Karpas-422 (cell line): ENCODE measurements at regions not wholly inside any gene's neighbourhood (a gene's known extent, or its start where the extent isn't known, plus 50 kb on each side); places are given as distances from the start of the nearest gene placed in this dataset.

ENCODE experiments used
- DNase-seq: peaks from one replicate; pipeline ENCODE4 v3.0.0-alpha.2; 2015
- H2AFZ ChIP-seq: fragments of 200-600 bp; sonication (generic); 2 replicates; pipeline ENCODE4 v1.6.1; 2014; ENCODE audit warnings: antibody characterized with exemption, low read length, mixed read lengths
- H3K27ac ChIP-seq: fragments of 200-600 bp; sonication (generic); 2 replicates; pipeline ENCODE4 v1.5.1; 2014; ENCODE audit warnings: mild to moderate bottlenecking, low read length, moderate library complexity
- H3K27me3 ChIP-seq: fragments of 200-600 bp; sonication (generic); 2 replicates; pipeline ENCODE4 v1.6.1; 2014; ENCODE audit warnings: low read length, mixed read lengths
- H3K36me3 ChIP-seq: fragments of 200-600 bp; sonication (generic); 2 replicates; pipeline ENCODE4 v1.6.1; 2014; ENCODE audit warnings: low read length, mixed read lengths; ENCODE audit not compliant: insufficient read depth
- H3K4me1 ChIP-seq: fragments of 200-600 bp; sonication (generic); 2 replicates; pipeline ENCODE4 v1.6.1; 2014; ENCODE audit warnings: mild to moderate bottlenecking, low read length, mixed read lengths
- H3K4me2 ChIP-seq: fragments of 200-600 bp; sonication (generic); 2 replicates; pipeline ENCODE4 v1.6.1; 2014; ENCODE audit warnings: low read length, low read depth, mild to moderate bottlenecking; ENCODE audit not compliant: poor library complexity, severe bottlenecking
- H3K4me3 ChIP-seq: fragments of 200-600 bp; sonication (generic); 2 replicates; pipeline ENCODE4 v1.5.1; 2014; ENCODE audit warnings: mild to moderate bottlenecking, antibody characterized with exemption, low read length, mixed read lengths
- H3K79me2 ChIP-seq: fragments of 200-600 bp; sonication (generic); 2 replicates; pipeline ENCODE4 v1.6.1; 2014; ENCODE audit warnings: mild to moderate bottlenecking, low read length, mixed read lengths
- H3K9ac ChIP-seq: fragments of 200-600 bp; sonication (generic); 2 replicates; pipeline ENCODE4 v1.6.0; 2014; ENCODE audit warnings: low read length
- H3K9me2 ChIP-seq: fragments of 200-600 bp; sonication (generic), shearing (Covaris generic); replicated peaks from 2 replicates; pipeline ENCODE4 v1.6.0; 2014; ENCODE audit warnings: mild to moderate bottlenecking, low read length, moderate library complexity; ENCODE audit not compliant: insufficient read depth
- H3K9me3 ChIP-seq: fragments of 300-700, 200-600 bp; sonication (generic); 2 replicates; pipeline ENCODE4 v1.6.1; 2014; ENCODE audit warnings: low read length, mixed read lengths
- H4K20me1 ChIP-seq: fragments of 200-600 bp; sonication (generic); 2 replicates; pipeline ENCODE4 v1.6.1; 2014; ENCODE audit warnings: mild to moderate bottlenecking, antibody characterized with exemption, low read length, low read depth; ENCODE audit not compliant: insufficient read depth

- Histone ChIP-seq H3K9me3 (no peaks in the 10 kb centered on the region), H3K9ac (no peak overlapping the region), H2AFZ (no peak overlapping the region), H3K4me2 (no peak overlapping the region), H3K4me3 (no peak overlapping the region), H4K20me1 (no peaks in the 10 kb centered on the region), H3K4me1 (peaks cover 3% of the 10 kb centered on the region; the same call in 1 of the 2 replicates), H3K79me2 (no peaks in the 10 kb centered on the region), H3K27me3 (no peaks in the 10 kb centered on the region), H3K9me2 (no peaks in the 10 kb centered on the region), H3K36me3 (no peaks in the 10 kb centered on the region), H3K27ac (no peak overlapping the region)
- DNase-seq: no peak
These were observed 369.3 kb downstream of the GPATCH2 start for GRCh38 chr1:217261636-217262035.

GRCh38 chr1:217260676-217261075, 370.2 kb downstream of the GPATCH2 start:
- no peaks in the 10 kb centered on the region for H3K36me3 ChIP-seq
- H3K79me2 ChIP-seq: no peaks in the 10 kb centered on the region
- H2AFZ ChIP-seq: no peak overlapping the region
- no peak overlapping the region for H3K9ac ChIP-seq
- no peak overlapping the region for H3K27ac ChIP-seq
- peaks cover 3% of the 10 kb centered on the region; the same call in 1 of the 2 replicates for H3K4me1 ChIP-seq
- H3K9me2 ChIP-seq: no peaks in the 10 kb centered on the region
- no peaks in the 10 kb centered on the region for H3K9me3 ChIP-seq
- no peak overlapping the region for H3K4me2 ChIP-seq
- no peak overlapping the region for H3K4me3 ChIP-seq
- H3K27me3 ChIP-seq: no peaks in the 10 kb centered on the region
- H4K20me1 ChIP-seq: no peaks in the 10 kb centered on the region
- no peak for DNase-seq

- Histone ChIP-seq H4K20me1 (no peaks in the 10 kb centered on the region), H3K9ac (no peak overlapping the region), H3K27ac (peak overlapping the region; percentile 23; the same call in 1 of the 2 replicates), H3K79me2 (no peaks in the 10 kb centered on the region), H3K4me1 (peaks cover 49% of the 10 kb centered on the region), H3K27me3 (no peaks in the 10 kb centered on the region), H3K9me2 (no peaks in the 10 kb centered on the region), H3K4me2 (peak overlapping the region; percentile 53), H3K4me3 (no peak overlapping the region), H2AFZ (0 out of 2 replicates have a peak overlapping the region, but pooled peaks have one; percentile 25), H3K36me3 (no peaks in the 10 kb centered on the region), H3K9me3 (no peaks in the 10 kb centered on the region)
- peak; percentile 63 for DNase-seq
These were observed 376.9 kb downstream of the GPATCH2 start for GRCh38 chr1:217253985-217254384.

- Histone ChIP-seq H3K79me2 (no peaks in the 10 kb centered on the region), H3K4me2 (peak overlapping the region; percentile 53), H3K36me3 (no peaks in the 10 kb centered on the region), H3K9me3 (no peaks in the 10 kb centered on the region), H3K27me3 (no peaks in the 10 kb centered on the region), H3K4me1 (peaks cover 49% of the 10 kb centered on the region), H3K9me2 (no peaks in the 10 kb centered on the region), H3K27ac (peak overlapping the region; percentile 62; the same call in 1 of the 2 replicates), H4K20me1 (no peaks in the 10 kb centered on the region), H3K4me3 (no peak overlapping the region), H3K9ac (no peak overlapping the region), H2AFZ (peak overlapping the region; percentile 25; the same call in 1 of the 2 replicates)
- DNase-seq: no peak
These were observed 377.5 kb downstream of the GPATCH2 start for GRCh38 chr1:217253351-217253750.

GRCh38 chr1:217251121-217251520, 379.8 kb downstream of the GPATCH2 start:
- Histone ChIP-seq H2AFZ (no peak overlapping the region), H3K4me1 (peaks cover 49% of the 10 kb centered on the region), H3K27ac (0 out of 2 replicates have a peak overlapping the region, but pooled peaks have one; percentile 62), H3K36me3 (no peaks in the 10 kb centered on the region), H3K9me3 (no peaks in the 10 kb centered on the region), H3K4me2 (peak overlapping the region; percentile 53), H4K20me1 (no peaks in the 10 kb centered on the region), H3K9ac (no peak overlapping the region), H3K79me2 (no peaks in the 10 kb centered on the region), H3K9me2 (no peaks in the 10 kb centered on the region), H3K4me3 (peak overlapping the region; percentile 29), H3K27me3 (no peaks in the 10 kb centered on the region)
- no peak for DNase-seq

GRCh38 chr1:217249857-217250256, 381.0 kb downstream of the GPATCH2 start:
- H3K27ac ChIP-seq: no peak overlapping the region
- H3K9me2 ChIP-seq: no peaks in the 10 kb centered on the region
- H3K4me1 ChIP-seq: peaks cover 49% of the 10 kb centered on the region
- no peaks in the 10 kb centered on the region for H3K27me3 ChIP-seq
- DNase-seq: no peak
- H3K79me2 ChIP-seq: no peaks in the 10 kb centered on the region
- H4K20me1 ChIP-seq: no peaks in the 10 kb centered on the region
- no peak overlapping the region for H3K4me3 ChIP-seq
- H2AFZ ChIP-seq: no peak overlapping the region
- no peaks in the 10 kb centered on the region for H3K9me3 ChIP-seq
- no peak overlapping the region for H3K4me2 ChIP-seq
- no peak overlapping the region for H3K9ac ChIP-seq
- no peaks in the 10 kb centered on the region for H3K36me3 ChIP-seq

GRCh38 chr1:217244971-217245370, 385.9 kb downstream of the GPATCH2 start:
- no peak overlapping the region for H2AFZ ChIP-seq
- H3K4me2 ChIP-seq: no peak overlapping the region
- H3K79me2 ChIP-seq: no peaks in the 10 kb centered on the region
- no peak overlapping the region for H3K9ac ChIP-seq
- no peaks in the 10 kb centered on the region for H3K9me2 ChIP-seq
- no peak for DNase-seq
- H3K4me3 ChIP-seq: no peak overlapping the region
- H3K4me1 ChIP-seq: peaks cover 16% of the 10 kb centered on the region
- no peaks in the 10 kb centered on the region for H4K20me1 ChIP-seq
- no peaks in the 10 kb centered on the region for H3K9me3 ChIP-seq
- no peak overlapping the region for H3K27ac ChIP-seq
- no peaks in the 10 kb centered on the region for H3K36me3 ChIP-seq
- no peaks in the 10 kb centered on the region for H3K27me3 ChIP-seq

- no peaks in the 10 kb centered on the region for H3K9me3 ChIP-seq
- H2AFZ ChIP-seq: no peak overlapping the region
- H3K79me2 ChIP-seq: no peaks in the 10 kb centered on the region
- no peaks in the 10 kb centered on the region for H4K20me1 ChIP-seq
- no peak overlapping the region for H3K27ac ChIP-seq
- H3K27me3 ChIP-seq: no peaks in the 10 kb centered on the region
- H3K9me2 ChIP-seq: no peaks in the 10 kb centered on the region
- no peak for DNase-seq
- no peak overlapping the region for H3K9ac ChIP-seq
- H3K4me3 ChIP-seq: no peak overlapping the region
- no peak overlapping the region for H3K4me2 ChIP-seq
- no peaks in the 10 kb centered on the region for H3K36me3 ChIP-seq
- H3K4me1 ChIP-seq: peaks cover 24% of the 10 kb centered on the region
These were observed 390.2 kb downstream of the GPATCH2 start for GRCh38 chr1:217240656-217241055.
